PFSK-1 (cell line): ENCODE measurements at regions not wholly inside any gene's neighbourhood (a gene's known extent, or its start where the extent isn't known, plus 50 kb on each side); places are given as distances from the start of the nearest gene placed in this dataset.

Experiments used
- FOXP2 ChIP-seq: optimal IDR thresholded peaks from 2 replicates; pipeline ENCODE3; 2011; ENCODE audit warnings: borderline replicate concordance, control low read depth, inconsistent platforms; ENCODE audit not compliant: insufficient read depth; ENCODE audit errors: extremely low read length, extremely low read depth
- POLR2AphosphoS5 ChIP-seq: IDR thresholded peaks from 2 replicates; pipeline ENCODE4 v1.6.1; 2012; ENCODE audit warnings: low read depth, mild to moderate bottlenecking, control low read depth, low read length, moderate library complexity
- SIN3A ChIP-seq: IDR thresholded peaks from 2 replicates; pipeline ENCODE4 v1.6.1; 2012; ENCODE audit warnings: mild to moderate bottlenecking, low read length, moderate library complexity, borderline replicate concordance; ENCODE audit not compliant: insufficient read depth

DNA sequence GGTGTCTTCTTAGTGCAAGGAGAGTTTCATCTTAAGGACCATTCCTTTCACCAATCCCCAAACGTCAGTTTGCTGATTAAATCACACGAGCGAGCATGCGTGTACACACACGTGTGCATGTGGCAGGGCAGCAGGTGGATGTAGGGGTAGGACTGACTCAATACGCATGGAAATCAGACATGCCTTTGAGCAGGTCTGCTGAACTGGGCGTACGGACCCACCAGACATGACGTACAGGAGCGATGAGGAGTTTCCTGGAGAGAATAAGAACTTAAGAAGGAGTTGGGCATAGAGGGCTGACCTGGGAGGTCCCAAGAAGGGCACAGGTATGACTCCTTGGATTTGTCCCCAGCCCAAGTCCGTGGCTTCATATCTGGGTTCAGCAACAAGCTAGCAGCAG is 170.0 kb downstream of the FGF18 start:
- TF ChIP-seq POLR2AphosphoS5 (no peak), SIN3A (no peak), FOXP2 (no peak)
